ENCODE measurements at regions not wholly inside any gene's neighbourhood (a gene's known extent, or its start where the extent isn't known, plus 50 kb on each side); places are given as distances from the start of the nearest gene placed in this dataset.

- TF ChIP-seq CTCF (IDR thresholded peaks at IDR 0.05) (no peak), POLR2A (IDR thresholded peaks at IDR 0.05) (no peak)
Observed at GRCh38 chr1:213533125-213533524, 454.6 kb upstream of the PROX1 start.
